CD4-positive, alpha-beta T cell (primary cell): ENCODE measurements at regions not wholly inside any gene's neighbourhood (a gene's known extent, or its start where the extent isn't known, plus 50 kb on each side); places are given as distances from the start of the nearest gene placed in this dataset.

ENCODE experiments used
- ATAC-seq: fragments of 200-7000 bp; cut with Tn5 transposase; one replicate; pipeline ENCODE4 v1.10.0; 2022; ENCODE audit warnings: mild to moderate bottlenecking; ENCODE audit not compliant: poor library complexity
- CTCF ChIA-PET: fragments of 350-600 bp; sonication (Branson Sonifier 250); formaldehyde crosslinking; loops from one replicate; lab custom pipeline; 2021; ENCODE audit warnings: antibody characterized with exemption, inconsistent platforms; lab: Charles Lee
- POLR2A ChIA-PET: fragments of 350-600 bp; sonication (Branson Sonifier 250); formaldehyde crosslinking; loops from one replicate; lab custom pipeline; 2021; ENCODE audit warnings: antibody characterized with exemption, inconsistent platforms; lab: Charles Lee
- DNase-seq, 14 experiments: peaks; one replicate each; pipeline ENCODE4 v3.0.0-alpha.2; 2013 to 2020; ENCODE audit warnings: mixed read lengths in 2 of 14
- H3K27ac ChIP-seq, 2 donors: one replicate each; pipeline versions ENCODE4 v1.5.1 to v1.7.0; 2013; ENCODE audit warnings: low read length in 2 of 2, low read depth in 1 of 2, mild to moderate bottlenecking in 1 of 2
- H3K27me3 ChIP-seq, 2 experiments: 1 replicate in 1 of 2; 2 replicates in 1 of 2; pipeline versions ENCODE4 v1.6.1 to v1.7.0; 2013; ENCODE audit warnings: low read length in 2 of 2, control low read depth in 1 of 2, mild to moderate bottlenecking in 1 of 2, moderate library complexity in 1 of 2; ENCODE audit not compliant: insufficient read depth in 2 of 2, control insufficient read depth in 1 of 2
- H3K36me3 ChIP-seq: one replicate; pipeline ENCODE4 v1.6.1; 2013; ENCODE audit warnings: low read length, control low read depth; ENCODE audit not compliant: insufficient read depth
- H3K4me1 ChIP-seq: one replicate; pipeline ENCODE4 v1.6.1; 2013; ENCODE audit warnings: low read length, control low read depth; ENCODE audit not compliant: insufficient read depth
- H3K4me3 ChIP-seq: one replicate; pipeline ENCODE4 v1.5.1; 2013; ENCODE audit warnings: mild to moderate bottlenecking, low read length, moderate library complexity
- H3K9me3 ChIP-seq, 2 experiments: 1 replicate in 1 of 2; 2 replicates in 1 of 2; pipeline versions ENCODE4 v1.6.1 to v1.7.0; 2013; ENCODE audit warnings: low read length in 2 of 2, mild to moderate bottlenecking in 2 of 2, control low read depth in 1 of 2, moderate library complexity in 1 of 2; ENCODE audit not compliant: control insufficient read depth in 1 of 2, insufficient read depth in 1 of 2
- H3K27ac Mint-ChIP-seq: one replicate; pipeline ENCODE4 v1.8.0; 2020; ENCODE audit warnings: mixed read lengths
- H3K27me3 Mint-ChIP-seq: one replicate; pipeline ENCODE4 v1.8.0; 2021; ENCODE audit warnings: mixed read lengths
- H3K36me3 Mint-ChIP-seq: one replicate; pipeline ENCODE4 v1.8.0; 2021; ENCODE audit warnings: low read depth, mixed read lengths
- H3K4me1 Mint-ChIP-seq: one replicate; pipeline ENCODE4 v1.8.0; 2021; ENCODE audit warnings: low read depth, mixed read lengths
- H3K4me3 Mint-ChIP-seq: one replicate; pipeline ENCODE4 v1.8.0; 2020; ENCODE audit warnings: mild to moderate bottlenecking, mixed read lengths
- H3K9me3 Mint-ChIP-seq: one replicate; pipeline ENCODE4 v1.8.0; 2020; ENCODE audit warnings: mixed read lengths
- CTCF ChIP-seq: fragments of 200-600 bp; IDR thresholded peaks from one replicate; pipeline ENCODE4 v1.8.0; 2022; ENCODE audit warnings: antibody characterized with exemption, mild to moderate bottlenecking
- intact Hi-C, 2 experiments: fragments of 100-400 bp; cut with DNase I in 1 of 2; cut with micrococcal nuclease in 1 of 2; formaldehyde crosslinking; loops; one replicate each; pipeline versions ENCODE4 v1.15.1 to v1.9.0; 2023 to 2025; cut with DNase I, micrococcal nuclease

GRCh38 chr3:164903820-164904451, 174.4 kb downstream of the SI start:
- H3K4me3 Mint-ChIP-seq: no peak overlapping the region
- H3K9me3 Mint-ChIP-seq: peaks cover 3% of the 10 kb centered on the region
- intact Hi-C loops: no loop called here
- POLR2A ChIA-PET: no interaction called here
- no peak overlapping the region for H3K4me3 ChIP-seq
- H3K27ac ChIP-seq: no peak overlapping the region
- no peak overlapping the region for H3K27ac Mint-ChIP-seq
- no peaks in the 10 kb centered on the region for H3K36me3 Mint-ChIP-seq
- ATAC-seq: no peak
- no peaks in the 10 kb centered on the region for H3K9me3 ChIP-seq
- TF ChIP-seq CTCF: no peak
- DNase-seq: no peak
- H3K27me3 Mint-ChIP-seq: no peaks in the 10 kb centered on the region
- no peaks in the 10 kb centered on the region for H3K27me3 ChIP-seq
- no peaks in the 10 kb centered on the region for H3K36me3 ChIP-seq
- no peaks in the 10 kb centered on the region for H3K4me1 Mint-ChIP-seq
- CTCF ChIA-PET: no interaction called here
- no peaks in the 10 kb centered on the region for H3K4me1 ChIP-seq

DNA sequence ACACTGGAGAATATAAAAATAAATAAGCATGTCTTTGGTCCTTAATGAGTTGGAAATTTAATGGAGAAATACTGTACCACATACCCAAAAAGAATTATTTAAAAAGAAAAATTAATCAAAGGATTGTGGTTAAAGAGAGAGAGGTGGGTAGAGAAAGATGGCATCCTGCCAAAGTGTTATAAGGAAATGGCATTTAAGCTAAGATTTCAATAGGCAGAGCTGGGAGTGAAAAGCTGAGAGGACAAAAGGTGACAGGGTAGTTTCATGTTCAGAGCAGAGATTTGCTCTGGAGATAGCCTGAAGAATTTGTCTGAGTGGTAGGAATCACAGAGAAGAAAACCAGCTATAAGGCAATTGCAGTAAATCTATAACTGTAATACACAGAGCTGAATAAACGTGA, 181.0 kb downstream of the SI start:
- Mint-ChIP-seq H3K27ac (no peak overlapping the region), H3K4me1 (no peaks in the 10 kb centered on the region), H3K9me3 (peaks cover 11% of the 10 kb centered on the region), H3K27me3 (no peaks in the 10 kb centered on the region), H3K36me3 (no peaks in the 10 kb centered on the region), H3K4me3 (no peak overlapping the region)
- Histone ChIP-seq H3K27me3 (no peaks in the 10 kb centered on the region), H3K9me3 (peaks cover 0 to 4% of the 10 kb centered on the region in 2 experiments), H3K4me3 (no peak overlapping the region), H3K27ac (no peak overlapping the region), H3K4me1 (no peaks in the 10 kb centered on the region), H3K36me3 (no peaks in the 10 kb centered on the region)
- ChIA-PET POLR2A (no interaction called here), CTCF (no interaction called here)
- no peak for ATAC-seq
- intact Hi-C loops: no loop called here
- no peak for DNase-seq
- no peak for TF ChIP-seq CTCF

- no peak for ATAC-seq
- no peaks in the 10 kb centered on the region for H3K4me1 ChIP-seq
- ChIA-PET POLR2A (no interaction called here), CTCF (no interaction called here)
- no peak for TF ChIP-seq CTCF
- Mint-ChIP-seq H3K27me3 (no peaks in the 10 kb centered on the region), H3K4me1 (no peaks in the 10 kb centered on the region), H3K36me3 (no peaks in the 10 kb centered on the region), H3K9me3 (peaks cover 11% of the 10 kb centered on the region), H3K4me3 (no peak overlapping the region), H3K27ac (no peak overlapping the region)
- H3K36me3 ChIP-seq: no peaks in the 10 kb centered on the region
- H3K27me3 ChIP-seq: no peaks in the 10 kb centered on the region
- H3K4me3 ChIP-seq: no peak overlapping the region
- H3K9me3 ChIP-seq: peaks cover 0 to 12% of the 10 kb centered on the region in 2 experiments
- H3K27ac ChIP-seq: no peak overlapping the region
- DNase-seq: no peak
- intact Hi-C loops: no loop called here
These were observed 188.2 kb downstream of the SI start for GRCh38 chr3:164890061-164890460.
